ENCODE measurements at regions not wholly inside any gene's neighbourhood (a gene's known extent, or its start where the extent isn't known, plus 50 kb on each side); places are given as distances from the start of the nearest gene placed in this dataset.

DNA sequence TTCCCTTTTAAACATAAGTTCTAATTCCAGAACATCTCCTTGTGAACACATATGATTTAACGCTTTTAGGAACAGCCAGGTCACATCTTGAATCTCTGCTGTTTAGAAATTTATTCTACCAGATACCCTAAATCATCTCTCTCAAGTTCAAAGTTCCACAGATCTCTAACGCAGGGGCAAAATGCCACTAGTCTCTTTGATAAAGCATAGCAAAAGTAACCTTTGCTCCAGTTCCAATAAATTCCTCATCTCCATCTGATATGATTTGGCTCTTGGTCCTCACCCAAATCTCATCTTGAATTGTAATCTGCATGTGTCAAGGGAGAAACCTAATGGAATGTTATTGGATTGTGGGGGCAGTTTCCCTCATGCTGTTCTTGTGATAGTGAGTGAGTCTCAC is 96.3 kb upstream of the PLEKHA5 start:
- H3K27ac ChIP-seq, result no peak overlapping the region
- TF ChIP-seq CTCF (IDR thresholded peaks at IDR 0.05) (no peak), ZFX (IDR thresholded peaks at IDR 0.05; ENCODE audit: borderline replicate concordance) (no peak)

GRCh38 chr12:19034937-19035336 is 94.6 kb upstream of the PLEKHA5 start:
- no peak overlapping the region for H3K27ac ChIP-seq
- TF ChIP-seq CTCF (IDR thresholded peaks at IDR 0.05) (no peak), ZFX (IDR thresholded peaks at IDR 0.05; ENCODE audit: borderline replicate concordance) (no peak)

- no peak overlapping the region for H3K27ac ChIP-seq
- TF ChIP-seq ZFX (IDR thresholded peaks at IDR 0.05; ENCODE audit: borderline replicate concordance) (no peak), CTCF (IDR thresholded peaks at IDR 0.05) (no peak)
Measured at GRCh38 chr12:19035536-19035935, 94.0 kb upstream of the PLEKHA5 start.

- no peak overlapping the region for H3K27ac ChIP-seq
- TF ChIP-seq CTCF (IDR thresholded peaks at IDR 0.05), result no peak
- TF ChIP-seq ZFX (IDR thresholded peaks at IDR 0.05; ENCODE audit: borderline replicate concordance), result no peak
Measured at GRCh38 chr12:19036673-19037357, 92.7 kb upstream of the PLEKHA5 start.

- TF ChIP-seq CTCF (IDR thresholded peaks at IDR 0.05) (no peak), ZFX (IDR thresholded peaks at IDR 0.05; ENCODE audit: borderline replicate concordance) (no peak)
- no peak overlapping the region for H3K27ac ChIP-seq
Measured at GRCh38 chr12:19038209-19038608, 91.3 kb upstream of the PLEKHA5 start.

GRCh38 chr12:19039515-19039914 is 90.0 kb upstream of the PLEKHA5 start:
- no peak for TF ChIP-seq CTCF (IDR thresholded peaks at IDR 0.05)
- TF ChIP-seq ZFX (IDR thresholded peaks at IDR 0.05; ENCODE audit: borderline replicate concordance), result no peak
- no peak overlapping the region for H3K27ac ChIP-seq

DNA sequence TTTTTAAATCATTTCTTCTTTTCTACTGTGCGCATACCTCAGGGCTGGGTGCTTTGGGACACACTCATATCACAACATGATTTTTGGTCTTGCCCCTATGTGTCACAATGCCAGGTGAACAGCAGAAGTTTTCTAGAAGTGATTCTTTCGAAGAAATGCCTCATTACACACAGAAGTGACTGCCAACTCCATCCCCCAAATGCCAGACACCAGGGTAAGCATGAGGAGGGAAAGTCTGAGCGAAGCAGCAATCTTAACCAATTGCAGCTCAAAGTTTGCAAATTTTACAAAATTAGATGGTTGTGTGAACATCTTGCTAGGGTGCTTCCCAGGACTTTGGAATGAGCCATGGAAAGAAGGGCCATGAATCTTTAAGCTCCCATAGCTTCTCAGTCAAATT is 87.3 kb upstream of the PLEKHA5 start:
- no peak for TF ChIP-seq ZFX (IDR thresholded peaks at IDR 0.05; ENCODE audit: borderline replicate concordance)
- TF ChIP-seq CTCF (IDR thresholded peaks at IDR 0.05), result no peak
- H3K27ac ChIP-seq, result no peak overlapping the region
